Neural cell (in vitro differentiated cells): ENCODE measurements at regions not wholly inside any gene's neighbourhood (a gene's known extent, or its start where the extent isn't known, plus 50 kb on each side); places are given as distances from the start of the nearest gene placed in this dataset.

Experiments used
- H2AFZ ChIP-seq: fragments of 200-600, 300-800 bp; sonication (generic), shearing (Covaris generic); 2 replicates; pipeline ENCODE4 v1.6.0; 2014; ENCODE audit warnings: low read depth, mild to moderate bottlenecking, antibody characterized with exemption, low read length, moderate library complexity
- H3F3A ChIP-seq: fragments of 200-600 bp; shearing (Covaris generic); 2 replicates; pipeline ENCODE4 v1.6.1; 2016; ENCODE audit warnings: mild to moderate bottlenecking, moderate library complexity, mixed read lengths, antibody characterized with exemption, low read length; ENCODE audit not compliant: insufficient read depth, poor library complexity, severe bottlenecking
- H3K27ac ChIP-seq: fragments of 200-600, 300-800 bp; sonication (generic), shearing (Covaris generic); 2 replicates; pipeline ENCODE4 v1.5.1; 2014; ENCODE audit warnings: mild to moderate bottlenecking, low read length, moderate library complexity
- H3K27me3 ChIP-seq: fragments of 300-800, 200-600 bp; sonication (generic), shearing (Covaris generic); 2 replicates; pipeline ENCODE4 v1.6.0; 2014; ENCODE audit warnings: mild to moderate bottlenecking, low read depth, low read length, moderate library complexity; ENCODE audit not compliant: insufficient read depth
- H3K36me3 ChIP-seq: fragments of 300-800, 200-600 bp; sonication (generic), shearing (Covaris generic); 2 replicates; pipeline ENCODE4 v1.5.1; 2014; ENCODE audit warnings: mild to moderate bottlenecking, antibody characterized with exemption, low read length, moderate library complexity; ENCODE audit not compliant: insufficient read depth
- H3K4me2 ChIP-seq: fragments of 300-800, 200-600 bp; sonication (generic), shearing (Covaris generic); 2 replicates; pipeline ENCODE4 v1.6.0; 2014; ENCODE audit warnings: mild to moderate bottlenecking, low read length
- H3K4me3 ChIP-seq: fragments of 300-800, 200-600 bp; sonication (generic), shearing (Covaris generic); 2 replicates; pipeline ENCODE4 v1.5.1; 2014; ENCODE audit warnings: mild to moderate bottlenecking, low read length, moderate library complexity
- H3K79me2 ChIP-seq: fragments of 200-600 bp; shearing (Covaris generic); replicated peaks from 2 replicates; pipeline ENCODE4 v1.6.0; 2014; ENCODE audit warnings: mild to moderate bottlenecking, low read length, moderate library complexity; ENCODE audit not compliant: insufficient read depth
- H3K9ac ChIP-seq: fragments of 300-800, 200-600 bp; sonication (generic), shearing (Covaris generic); 2 replicates; pipeline ENCODE4 v1.6.1; 2016; ENCODE audit warnings: mild to moderate bottlenecking, low read length, mixed read lengths
- H3K9me2 ChIP-seq: fragments of 200-600 bp; shearing (Covaris generic); 2 replicates; pipeline ENCODE4 v1.6.1; 2016; ENCODE audit warnings: mild to moderate bottlenecking, low read length, mixed read lengths; ENCODE audit not compliant: insufficient read depth
- H3K9me3 ChIP-seq: fragments of 200-600, 300-800 bp; sonication (generic), shearing (Covaris generic); 2 replicates; pipeline ENCODE4 v1.6.1; 2016; ENCODE audit warnings: mild to moderate bottlenecking, mixed run types, low read length, moderate library complexity, mixed read lengths
- H4K20me1 ChIP-seq: fragments of 200-600 bp; shearing (Covaris generic); 2 replicates; pipeline ENCODE4 v1.6.1; 2016; ENCODE audit warnings: mild to moderate bottlenecking, mixed run types; ENCODE audit not compliant: insufficient read depth
- EP300 ChIP-seq: fragments of 450-650 bp; conservative IDR thresholded peaks from 2 replicates; pipeline ENCODE4 v1.6.1; 2014; ENCODE audit warnings: antibody characterized with exemption, mild to moderate bottlenecking, moderate library complexity; ENCODE audit not compliant: poor library complexity, severe bottlenecking
- EZH2 ChIP-seq: fragments of 200-600, 300-800 bp; shearing (Covaris generic), sonication (generic); IDR thresholded peaks from 2 replicates; pipeline ENCODE4 v1.6.1; 2014; ENCODE audit warnings: antibody characterized with exemption, low read length, borderline replicate concordance, mild to moderate bottlenecking; ENCODE audit not compliant: insufficient read depth, poor library complexity, severe bottlenecking
- MXI1 ChIP-seq: fragments of 450-650 bp; conservative IDR thresholded peaks from 2 replicates; pipeline ENCODE4 v1.6.1; 2014; ENCODE audit warnings: antibody characterized with exemption, mild to moderate bottlenecking; ENCODE audit not compliant: poor library complexity, severe bottlenecking
- POLR2AphosphoS5 ChIP-seq: IDR thresholded peaks from 2 replicates; pipeline ENCODE4 v1.6.1; 2012
- RAD21 ChIP-seq: fragments of 450-650 bp; conservative IDR thresholded peaks from 2 replicates; pipeline ENCODE4 v1.6.1; 2014; ENCODE audit warnings: antibody characterized with exemption, mild to moderate bottlenecking, moderate library complexity
- SMC3 ChIP-seq: fragments of 450-650 bp; conservative IDR thresholded peaks from 2 replicates; pipeline ENCODE4 v1.6.1; 2014; ENCODE audit warnings: antibody characterized with exemption, mild to moderate bottlenecking, moderate library complexity; ENCODE audit not compliant: poor library complexity
- TAF1 ChIP-seq: IDR thresholded peaks from 2 replicates; pipeline ENCODE4 v1.6.1; 2012; ENCODE audit warnings: low read depth
- TF ChIP-seq, protein P1 (sequence below): IDR thresholded peaks from 2 replicates; pipeline ENCODE4 v1.6.1; 2012; ENCODE audit warnings: borderline replicate concordance
- TF ChIP-seq, protein P2 (sequence below): fragments of 450-650 bp; IDR thresholded peaks from 2 replicates; pipeline ENCODE4 v1.5.1; 2014; ENCODE audit warnings: antibody characterized with exemption, mild to moderate bottlenecking, moderate library complexity; ENCODE audit not compliant: poor library complexity, severe bottlenecking

- Histone ChIP-seq H3K27me3 (no peaks in the 10 kb centered on the region), H3K79me2 (no peaks in the 10 kb centered on the region), H4K20me1 (no peaks in the 10 kb centered on the region), H3K9ac (no peak overlapping the region), H3K9me2 (no peaks in the 10 kb centered on the region), H3K36me3 (no peaks in the 10 kb centered on the region), H2AFZ (no peak overlapping the region), H3F3A (no peaks in the 10 kb centered on the region), H3K27ac (no peak overlapping the region), H3K9me3 (no peaks in the 10 kb centered on the region), H3K4me3 (no peak overlapping the region), H3K4me2 (no peak overlapping the region)
- TF ChIP-seq POLR2AphosphoS5 (no peak), EP300 (no peak), TAF1 (no peak), RAD21 (no peak), MXI1 (no peak), SMC3 (no peak), EZH2 (no peak)
- TF ChIP-seq, protein P1, sequence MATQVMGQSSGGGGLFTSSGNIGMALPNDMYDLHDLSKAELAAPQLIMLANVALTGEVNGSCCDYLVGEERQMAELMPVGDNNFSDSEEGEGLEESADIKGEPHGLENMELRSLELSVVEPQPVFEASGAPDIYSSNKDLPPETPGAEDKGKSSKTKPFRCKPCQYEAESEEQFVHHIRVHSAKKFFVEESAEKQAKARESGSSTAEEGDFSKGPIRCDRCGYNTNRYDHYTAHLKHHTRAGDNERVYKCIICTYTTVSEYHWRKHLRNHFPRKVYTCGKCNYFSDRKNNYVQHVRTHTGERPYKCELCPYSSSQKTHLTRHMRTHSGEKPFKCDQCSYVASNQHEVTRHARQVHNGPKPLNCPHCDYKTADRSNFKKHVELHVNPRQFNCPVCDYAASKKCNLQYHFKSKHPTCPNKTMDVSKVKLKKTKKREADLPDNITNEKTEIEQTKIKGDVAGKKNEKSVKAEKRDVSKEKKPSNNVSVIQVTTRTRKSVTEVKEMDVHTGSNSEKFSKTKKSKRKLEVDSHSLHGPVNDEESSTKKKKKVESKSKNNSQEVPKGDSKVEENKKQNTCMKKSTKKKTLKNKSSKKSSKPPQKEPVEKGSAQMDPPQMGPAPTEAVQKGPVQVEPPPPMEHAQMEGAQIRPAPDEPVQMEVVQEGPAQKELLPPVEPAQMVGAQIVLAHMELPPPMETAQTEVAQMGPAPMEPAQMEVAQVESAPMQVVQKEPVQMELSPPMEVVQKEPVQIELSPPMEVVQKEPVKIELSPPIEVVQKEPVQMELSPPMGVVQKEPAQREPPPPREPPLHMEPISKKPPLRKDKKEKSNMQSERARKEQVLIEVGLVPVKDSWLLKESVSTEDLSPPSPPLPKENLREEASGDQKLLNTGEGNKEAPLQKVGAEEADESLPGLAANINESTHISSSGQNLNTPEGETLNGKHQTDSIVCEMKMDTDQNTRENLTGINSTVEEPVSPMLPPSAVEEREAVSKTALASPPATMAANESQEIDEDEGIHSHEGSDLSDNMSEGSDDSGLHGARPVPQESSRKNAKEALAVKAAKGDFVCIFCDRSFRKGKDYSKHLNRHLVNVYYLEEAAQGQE = no peak
- TF ChIP-seq, protein P2, sequence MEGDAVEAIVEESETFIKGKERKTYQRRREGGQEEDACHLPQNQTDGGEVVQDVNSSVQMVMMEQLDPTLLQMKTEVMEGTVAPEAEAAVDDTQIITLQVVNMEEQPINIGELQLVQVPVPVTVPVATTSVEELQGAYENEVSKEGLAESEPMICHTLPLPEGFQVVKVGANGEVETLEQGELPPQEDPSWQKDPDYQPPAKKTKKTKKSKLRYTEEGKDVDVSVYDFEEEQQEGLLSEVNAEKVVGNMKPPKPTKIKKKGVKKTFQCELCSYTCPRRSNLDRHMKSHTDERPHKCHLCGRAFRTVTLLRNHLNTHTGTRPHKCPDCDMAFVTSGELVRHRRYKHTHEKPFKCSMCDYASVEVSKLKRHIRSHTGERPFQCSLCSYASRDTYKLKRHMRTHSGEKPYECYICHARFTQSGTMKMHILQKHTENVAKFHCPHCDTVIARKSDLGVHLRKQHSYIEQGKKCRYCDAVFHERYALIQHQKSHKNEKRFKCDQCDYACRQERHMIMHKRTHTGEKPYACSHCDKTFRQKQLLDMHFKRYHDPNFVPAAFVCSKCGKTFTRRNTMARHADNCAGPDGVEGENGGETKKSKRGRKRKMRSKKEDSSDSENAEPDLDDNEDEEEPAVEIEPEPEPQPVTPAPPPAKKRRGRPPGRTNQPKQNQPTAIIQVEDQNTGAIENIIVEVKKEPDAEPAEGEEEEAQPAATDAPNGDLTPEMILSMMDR = no peak
Measured at GRCh38 chr11:28956446-28956845, 848.3 kb downstream of the METTL15 start.

DNA sequence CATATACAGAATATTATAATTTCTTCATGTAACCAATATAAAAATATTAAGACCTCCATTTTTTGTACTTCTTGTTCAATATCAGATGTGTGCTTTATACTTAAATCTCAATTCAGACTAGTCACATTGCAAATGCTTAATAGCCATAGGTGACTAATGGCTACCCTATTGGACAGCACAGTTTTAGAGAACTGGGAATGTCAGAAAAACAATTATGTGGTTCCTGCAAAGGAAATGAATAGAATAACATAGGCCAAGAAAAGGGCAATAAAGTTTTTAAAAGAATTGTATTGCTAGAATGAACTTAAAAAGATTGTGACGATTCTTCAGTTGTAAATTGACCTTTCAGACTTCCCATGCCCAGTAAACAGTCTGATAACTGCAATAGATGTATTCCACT is 843.0 kb downstream of the METTL15 start:
- H3K79me2 ChIP-seq = no peaks in the 10 kb centered on the region
- H4K20me1 ChIP-seq = no peaks in the 10 kb centered on the region
- no peak overlapping the region for H3K4me3 ChIP-seq
- no peak overlapping the region for H2AFZ ChIP-seq
- no peak overlapping the region for H3K9ac ChIP-seq
- no peak for TF ChIP-seq POLR2AphosphoS5
- TF ChIP-seq, protein P2 = no peak
- TF ChIP-seq EZH2 = no peak
- no peak for TF ChIP-seq MXI1
- TF ChIP-seq, protein P1 = no peak
- no peak for TF ChIP-seq SMC3
- no peak for TF ChIP-seq TAF1
- no peak for TF ChIP-seq RAD21
- TF ChIP-seq EP300 = no peak
- no peak overlapping the region for H3K27ac ChIP-seq
- H3K4me2 ChIP-seq = no peak overlapping the region
- no peaks in the 10 kb centered on the region for H3K27me3 ChIP-seq
- no peaks in the 10 kb centered on the region for H3K9me3 ChIP-seq
- no peaks in the 10 kb centered on the region for H3F3A ChIP-seq
- H3K9me2 ChIP-seq = no peaks in the 10 kb centered on the region
- H3K36me3 ChIP-seq = no peaks in the 10 kb centered on the region
